T-helper 2 cell treated with Interferon-gamma antibody and Interleukin-4, amounts not matched to agents 5 μg/mL and 100 μg/mL, for 36 hours (primary cell): ENCODE measurements at regions not wholly inside any gene's neighbourhood (a gene's known extent, or its start where the extent isn't known, plus 50 kb on each side); places are given as distances from the start of the nearest gene placed in this dataset.

Source experiments
- DNase-seq: peaks from one replicate; pipeline ENCODE4 v3.0.0; 2021; ENCODE audit warnings: low spot score
- H3K27ac Mint-ChIP-seq: one replicate; pipeline ENCODE4 v1.8.0; 2021; ENCODE audit warnings: mild to moderate bottlenecking, mixed read lengths
- H3K27me3 Mint-ChIP-seq: one replicate; pipeline ENCODE4 v1.8.0; 2021; ENCODE audit warnings: low read depth, mixed read lengths
- H3K36me3 Mint-ChIP-seq: one replicate; pipeline ENCODE4 v1.8.0; 2021; ENCODE audit warnings: low read depth, mixed read lengths
- H3K4me1 Mint-ChIP-seq: one replicate; pipeline ENCODE4 v1.8.0; 2021; ENCODE audit warnings: low read depth, mixed read lengths
- H3K4me3 Mint-ChIP-seq: one replicate; pipeline ENCODE4 v1.8.0; 2022; ENCODE audit warnings: mild to moderate bottlenecking, moderate library complexity, mixed read lengths
- H3K9me3 Mint-ChIP-seq: one replicate; pipeline ENCODE4 v1.8.0; 2021; ENCODE audit warnings: mixed read lengths

DNA sequence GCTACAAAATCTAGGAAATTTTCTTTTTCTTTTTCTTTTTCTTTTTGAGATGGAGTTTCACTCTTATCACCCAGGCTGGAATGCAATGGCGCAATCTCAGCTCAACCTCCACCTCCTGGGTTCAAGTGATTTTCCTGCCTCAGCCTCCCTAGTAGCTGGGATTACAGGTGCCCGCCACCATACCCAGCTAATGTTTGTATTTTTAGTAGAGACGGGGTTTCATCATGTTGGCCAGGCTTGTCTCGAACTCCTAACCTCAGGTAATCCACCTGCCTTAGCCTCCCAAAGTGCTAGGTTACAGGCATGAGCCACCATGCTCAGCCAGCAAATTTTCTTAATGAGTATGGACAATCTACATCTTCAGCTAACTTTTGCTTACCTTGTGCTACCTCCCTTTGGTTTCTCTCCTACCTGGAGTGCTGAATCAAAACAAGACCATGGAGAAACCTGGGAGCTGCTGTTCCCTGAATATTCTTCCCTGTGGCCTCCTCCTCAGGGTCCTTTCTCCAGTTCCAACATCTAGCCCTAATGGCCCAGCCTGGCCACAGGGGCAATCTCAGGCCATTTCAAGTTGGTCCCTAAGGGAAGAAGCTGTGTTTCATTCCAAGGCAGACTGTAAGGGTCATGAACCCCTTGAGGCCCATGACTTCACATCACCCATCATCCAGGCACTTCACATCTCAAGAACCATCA is 74.6 kb upstream of the EGLN3 start:
- no peak for DNase-seq
- H3K27me3 Mint-ChIP-seq = peaks cover 13% of the 10 kb centered on the region
- H3K36me3 Mint-ChIP-seq = peaks cover 6% of the 10 kb centered on the region
- no peak overlapping the region for H3K4me3 Mint-ChIP-seq
- H3K4me1 Mint-ChIP-seq = peaks cover 13% of the 10 kb centered on the region
- peaks cover 4% of the 10 kb centered on the region for H3K9me3 Mint-ChIP-seq
- H3K27ac Mint-ChIP-seq = no peak overlapping the region

DNA sequence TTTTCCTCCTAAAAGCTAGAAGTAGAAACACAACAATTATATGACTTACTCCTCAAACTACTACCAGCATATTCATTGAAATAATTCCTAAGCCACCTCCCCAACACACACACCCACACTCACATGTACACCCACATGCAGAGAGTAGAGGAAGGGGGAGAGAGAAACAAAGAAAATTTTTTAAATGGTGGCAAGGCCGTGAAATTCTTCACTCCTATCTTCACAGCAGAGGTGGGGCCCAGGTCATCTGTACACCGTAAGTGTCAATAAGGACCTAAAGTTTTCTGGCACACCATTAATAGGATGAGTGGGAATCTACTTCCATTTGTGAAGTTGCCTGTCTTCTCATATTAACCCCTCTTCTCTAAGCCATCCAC is 73.9 kb upstream of the EGLN3 start:
- peaks cover 4% of the 10 kb centered on the region for H3K9me3 Mint-ChIP-seq
- DNase-seq = no peak
- H3K36me3 Mint-ChIP-seq = peaks cover 6% of the 10 kb centered on the region
- no peak overlapping the region for H3K4me3 Mint-ChIP-seq
- H3K27me3 Mint-ChIP-seq = peaks cover 13% of the 10 kb centered on the region
- H3K4me1 Mint-ChIP-seq = peaks cover 14% of the 10 kb centered on the region
- H3K27ac Mint-ChIP-seq = no peak overlapping the region

DNA sequence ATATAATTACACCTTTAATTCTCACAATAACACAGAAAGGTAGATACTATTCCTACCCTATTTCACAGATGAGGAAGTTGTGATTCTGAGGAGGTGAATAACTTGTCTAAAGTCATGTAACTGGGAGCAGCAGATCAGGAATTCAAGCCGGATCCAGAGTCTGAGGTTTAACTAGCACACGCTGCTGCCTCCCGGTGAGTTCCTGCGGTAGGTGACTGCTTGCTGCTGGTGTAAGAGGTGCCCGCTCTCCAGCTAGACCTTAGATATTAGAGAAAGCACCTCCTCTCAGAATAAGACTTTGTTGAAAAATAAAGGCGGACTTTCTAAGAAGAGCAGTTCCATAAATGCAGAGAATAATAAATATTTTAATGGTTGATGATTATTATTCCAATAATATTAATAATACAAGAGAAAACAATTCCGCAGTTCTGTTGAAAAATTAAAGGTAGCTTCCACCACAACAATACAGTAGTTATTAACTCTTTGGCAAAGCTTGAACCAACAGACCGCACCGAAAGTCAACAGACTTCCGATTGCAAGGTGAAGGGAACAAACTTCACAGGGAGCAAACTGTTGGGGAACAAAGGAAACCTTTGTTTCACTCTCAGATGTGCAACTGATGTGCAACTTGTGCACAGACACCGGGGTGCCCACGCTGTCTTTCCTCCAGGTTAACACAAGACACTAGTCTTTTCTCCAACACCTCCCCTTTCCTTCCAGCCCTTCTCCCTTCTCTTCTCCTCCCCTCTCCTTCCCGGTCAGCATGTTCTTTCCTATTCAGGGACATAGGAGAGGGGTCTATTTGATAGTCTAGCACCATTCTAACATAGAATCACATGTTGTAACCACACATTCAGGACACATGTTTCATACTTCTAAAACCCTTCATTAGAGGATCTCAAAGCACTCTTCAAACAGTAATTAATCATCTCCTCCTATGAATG is 73.2 kb upstream of the EGLN3 start:
- Mint-ChIP-seq H3K9me3 (peaks cover 4% of the 10 kb centered on the region), H3K27ac (no peak overlapping the region), H3K4me3 (no peak overlapping the region), H3K27me3 (peaks cover 13% of the 10 kb centered on the region), H3K4me1 (peaks cover 18% of the 10 kb centered on the region), H3K36me3 (peaks cover 6% of the 10 kb centered on the region)
- no peak for DNase-seq

DNA sequence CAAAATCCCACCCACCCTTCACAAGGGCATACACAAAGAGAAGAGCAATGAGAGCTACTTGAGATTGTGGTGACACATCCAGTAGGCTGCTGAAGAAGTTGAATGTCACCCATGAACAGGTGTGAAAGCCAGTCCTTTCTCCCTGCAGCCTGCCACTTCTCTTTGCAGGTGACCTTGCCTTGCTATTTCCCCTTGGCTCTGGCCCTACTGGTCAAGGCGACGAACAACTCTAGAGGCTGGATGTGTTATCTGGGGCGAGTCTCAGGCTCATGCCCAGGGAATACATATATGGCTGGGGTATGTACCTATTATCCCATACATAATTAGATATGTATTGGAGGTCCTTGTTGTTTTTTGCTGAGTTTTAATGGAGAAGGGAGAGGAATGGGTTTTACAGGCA is 70.2 kb upstream of the EGLN3 start:
- peaks cover 33% of the 10 kb centered on the region for H3K4me1 Mint-ChIP-seq

DNA sequence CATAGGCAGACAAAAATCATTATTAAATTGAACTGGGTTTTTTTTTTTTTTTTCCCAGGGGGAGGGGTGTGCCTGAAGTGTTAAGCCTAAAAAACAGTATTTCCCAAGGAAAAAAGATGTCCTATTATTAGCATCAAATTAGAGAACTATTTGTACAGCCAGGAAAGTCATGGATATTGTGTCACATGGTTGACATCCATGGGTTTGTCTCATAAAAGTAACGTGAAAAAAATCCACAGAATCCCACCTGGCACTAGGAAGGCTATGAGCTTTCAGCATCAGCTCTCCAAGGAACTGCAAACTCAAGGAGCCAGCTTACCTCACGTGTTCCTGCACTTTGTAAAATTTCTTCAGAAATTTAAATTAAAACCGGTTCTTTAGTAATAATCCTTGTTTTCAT is 69.1 kb upstream of the EGLN3 start:
- Mint-ChIP-seq H3K36me3 (peaks cover 6% of the 10 kb centered on the region), H3K4me3 (peak overlapping the region; percentile 85), H3K9me3 (no peaks in the 10 kb centered on the region), H3K27ac (no peak overlapping the region), H3K4me1 (peaks cover 33% of the 10 kb centered on the region), H3K27me3 (peaks cover 9% of the 10 kb centered on the region)
- DNase-seq = no peak

More for the DNA sequence above, 70.2 kb upstream of the EGLN3 start:
- no peak overlapping the region for H3K4me3 Mint-ChIP-seq
- H3K27me3 Mint-ChIP-seq = peaks cover 9% of the 10 kb centered on the region
- no peaks in the 10 kb centered on the region for H3K9me3 Mint-ChIP-seq
- H3K27ac Mint-ChIP-seq = no peak overlapping the region
- DNase-seq = no peak
- peaks cover 7% of the 10 kb centered on the region for H3K36me3 Mint-ChIP-seq

DNA sequence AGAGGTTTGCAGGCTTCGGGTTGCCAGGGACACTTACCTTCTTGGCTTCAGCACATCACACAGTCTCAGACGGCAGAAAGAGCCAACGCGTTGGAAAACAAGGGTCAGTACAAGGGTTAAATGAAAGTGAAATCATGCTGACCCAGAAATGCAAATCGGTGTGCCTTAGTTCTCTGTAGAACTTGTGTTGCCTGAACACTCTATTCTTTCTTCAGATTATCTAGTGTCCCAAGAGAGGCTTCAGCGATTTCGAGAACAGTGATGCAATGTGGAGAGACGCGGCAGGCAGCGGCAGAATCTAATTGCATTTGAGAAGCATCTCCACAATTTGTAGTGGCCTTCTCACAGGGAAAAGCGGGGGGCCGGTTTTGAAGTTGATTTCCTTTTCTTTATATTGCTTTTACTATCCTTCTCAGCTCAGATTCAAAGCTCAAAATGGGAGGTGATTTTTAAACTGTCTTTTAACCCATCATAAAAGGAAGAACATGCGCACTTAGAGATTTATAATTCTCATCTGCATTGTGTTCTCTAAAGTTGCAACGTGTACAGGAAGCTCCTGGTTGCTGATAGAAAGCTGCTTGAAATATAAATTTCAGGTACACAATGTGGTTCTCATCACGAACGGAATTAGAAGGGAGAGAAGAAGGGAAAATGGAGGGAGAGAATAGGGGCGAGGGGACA is 67.8 kb upstream of the EGLN3 start:
- Mint-ChIP-seq H3K36me3 (peaks cover 11% of the 10 kb centered on the region), H3K9me3 (no peaks in the 10 kb centered on the region), H3K27ac (peak overlapping the region; percentile 96), H3K4me3 (peak overlapping the region; percentile 85), H3K27me3 (peaks cover 5% of the 10 kb centered on the region), H3K4me1 (peaks cover 37% of the 10 kb centered on the region)
- DNase-seq = peak; percentile 20

DNA sequence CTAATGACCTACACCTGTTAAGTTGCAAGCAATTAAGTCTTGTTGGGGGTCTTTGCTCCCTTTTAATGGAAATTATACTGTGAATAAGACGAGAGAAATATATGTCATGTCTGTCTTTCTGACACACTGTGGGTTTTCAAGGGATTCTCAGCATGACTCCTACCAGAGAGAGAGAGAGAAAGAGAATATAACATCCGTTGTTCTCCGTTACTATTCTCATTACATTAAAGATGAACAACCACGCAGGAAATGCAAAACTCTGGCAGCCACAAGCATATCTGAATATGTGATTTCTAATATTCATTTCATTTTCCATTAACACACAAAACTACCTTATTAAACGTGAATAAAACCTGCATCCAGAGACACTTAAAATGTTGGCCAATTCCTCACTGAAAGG is 67.3 kb upstream of the EGLN3 start:
- peak overlapping the region; percentile 96 for H3K27ac Mint-ChIP-seq
- H3K9me3 Mint-ChIP-seq = no peaks in the 10 kb centered on the region
- H3K4me1 Mint-ChIP-seq = peaks cover 43% of the 10 kb centered on the region
- peak overlapping the region; percentile 85 for H3K4me3 Mint-ChIP-seq
- peaks cover 14% of the 10 kb centered on the region for H3K36me3 Mint-ChIP-seq
- H3K27me3 Mint-ChIP-seq = peaks cover 5% of the 10 kb centered on the region
- DNase-seq = no peak

DNA sequence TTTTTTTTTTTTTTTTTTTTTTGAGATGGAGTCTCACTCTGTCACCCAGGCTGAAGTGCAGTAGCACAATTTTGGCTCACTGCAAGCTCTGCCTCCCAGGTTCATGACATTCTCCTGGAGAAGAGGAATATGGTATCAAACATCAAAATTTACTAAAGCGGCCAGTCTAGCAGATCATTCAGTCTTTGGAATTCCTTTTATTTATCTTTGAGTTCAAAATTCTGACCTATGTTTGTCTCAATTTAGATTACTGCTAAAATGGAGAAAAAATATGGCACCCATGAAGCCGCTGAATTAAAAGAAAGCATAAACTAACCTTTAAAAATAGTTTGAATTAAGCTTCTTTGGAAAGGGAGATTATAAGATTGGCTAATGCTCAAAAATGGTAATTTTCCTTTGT is 64.5 kb upstream of the EGLN3 start:
- no peaks in the 10 kb centered on the region for H3K27me3 Mint-ChIP-seq
- peaks cover 55% of the 10 kb centered on the region for H3K4me1 Mint-ChIP-seq
- H3K4me3 Mint-ChIP-seq = no peak overlapping the region
- H3K36me3 Mint-ChIP-seq = peaks cover 31% of the 10 kb centered on the region
- no peak overlapping the region for H3K27ac Mint-ChIP-seq
- DNase-seq = no peak
- peaks cover 7% of the 10 kb centered on the region for H3K9me3 Mint-ChIP-seq

DNA sequence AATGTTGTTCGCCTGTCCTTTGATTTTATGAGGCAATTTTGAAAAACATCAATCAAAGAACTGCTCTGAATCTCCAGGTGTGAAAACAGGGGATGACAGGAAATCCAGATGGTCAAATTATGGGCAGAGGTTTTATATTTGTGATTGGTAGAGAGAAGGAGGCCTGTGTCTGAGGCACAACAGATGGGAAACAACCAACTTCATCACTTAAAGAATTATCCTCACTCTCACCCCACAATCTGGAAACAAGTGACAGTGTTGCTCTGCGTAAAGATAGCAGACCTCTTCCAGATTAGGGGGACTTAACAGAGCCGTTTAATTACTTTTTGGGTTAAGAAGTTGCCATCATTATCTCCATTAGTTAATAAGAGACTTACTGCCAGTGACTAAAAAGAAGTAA is 64.1 kb upstream of the EGLN3 start:
- Mint-ChIP-seq H3K27ac (peak overlapping the region; percentile 55), H3K9me3 (peaks cover 11% of the 10 kb centered on the region), H3K4me3 (peak overlapping the region; percentile 66), H3K36me3 (peaks cover 35% of the 10 kb centered on the region), H3K27me3 (no peaks in the 10 kb centered on the region), H3K4me1 (peaks cover 55% of the 10 kb centered on the region)
- no peak for DNase-seq

DNA sequence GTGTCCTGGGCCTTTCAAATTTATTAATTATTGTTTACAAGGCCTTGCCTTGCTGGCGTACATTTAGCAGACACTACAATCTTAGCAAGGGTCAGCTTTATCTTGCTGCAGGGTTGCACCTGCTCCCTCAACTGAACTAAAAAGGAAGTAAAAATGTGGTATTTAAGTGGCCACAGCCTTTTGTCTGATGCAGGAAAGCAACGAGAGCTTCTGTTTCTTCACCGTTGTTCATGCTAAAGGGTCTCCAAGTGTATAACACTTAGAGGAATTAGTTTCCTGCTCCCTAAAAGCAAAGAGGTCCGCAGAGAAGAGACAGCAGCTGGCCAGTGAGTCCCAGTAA is 62.8 kb upstream of the EGLN3 start:
- peaks cover 20% of the 10 kb centered on the region for H3K9me3 Mint-ChIP-seq
- peaks cover 42% of the 10 kb centered on the region for H3K36me3 Mint-ChIP-seq
- H3K27me3 Mint-ChIP-seq = peaks cover 4% of the 10 kb centered on the region
- H3K4me1 Mint-ChIP-seq = peaks cover 45% of the 10 kb centered on the region
- peak overlapping the region; percentile 65 for H3K27ac Mint-ChIP-seq
- DNase-seq = no peak
- peak overlapping the region; percentile 64 for H3K4me3 Mint-ChIP-seq

DNA sequence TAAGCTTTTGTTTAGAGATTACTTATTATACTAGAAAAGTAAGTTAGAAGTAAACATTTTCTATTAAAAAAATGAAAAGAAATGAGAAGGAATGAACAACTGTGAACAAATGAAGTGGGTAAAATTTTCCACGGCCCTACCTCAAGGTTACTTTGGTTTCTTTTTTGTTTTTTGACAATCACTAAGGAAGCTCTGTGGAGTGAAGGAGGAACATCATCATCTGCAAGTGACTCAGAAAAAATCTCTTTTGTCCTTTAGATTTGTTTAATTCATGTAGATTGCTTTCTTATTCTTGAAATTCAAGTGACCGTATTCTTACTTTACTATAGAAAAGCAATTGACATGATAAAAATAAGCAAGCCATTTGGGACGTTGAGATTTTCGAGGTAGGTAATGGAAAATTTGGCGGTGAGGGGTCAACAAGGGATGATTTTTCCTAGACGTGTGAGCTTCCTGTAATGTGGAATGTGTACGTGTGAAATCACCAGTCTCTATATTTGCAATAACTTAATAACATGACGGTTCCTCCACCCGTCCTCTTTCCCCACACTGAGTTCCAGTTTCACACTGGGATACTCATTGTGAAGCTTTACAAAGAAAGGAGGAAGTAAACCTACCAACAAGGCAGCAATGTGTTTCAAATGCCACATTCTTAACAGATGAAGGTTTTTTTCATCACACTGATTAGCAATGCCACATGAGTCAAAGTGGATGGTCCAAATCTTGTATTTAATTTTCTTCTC is 62.3 kb upstream of the EGLN3 start:
- H3K4me1 Mint-ChIP-seq = peaks cover 40% of the 10 kb centered on the region
- peaks cover 44% of the 10 kb centered on the region for H3K36me3 Mint-ChIP-seq
- H3K9me3 Mint-ChIP-seq = peaks cover 20% of the 10 kb centered on the region
- DNase-seq = peak; percentile 6
- H3K27me3 Mint-ChIP-seq = peaks cover 4% of the 10 kb centered on the region
- H3K4me3 Mint-ChIP-seq = peak overlapping the region; percentile 64
- peak overlapping the region; percentile 65 for H3K27ac Mint-ChIP-seq

DNA sequence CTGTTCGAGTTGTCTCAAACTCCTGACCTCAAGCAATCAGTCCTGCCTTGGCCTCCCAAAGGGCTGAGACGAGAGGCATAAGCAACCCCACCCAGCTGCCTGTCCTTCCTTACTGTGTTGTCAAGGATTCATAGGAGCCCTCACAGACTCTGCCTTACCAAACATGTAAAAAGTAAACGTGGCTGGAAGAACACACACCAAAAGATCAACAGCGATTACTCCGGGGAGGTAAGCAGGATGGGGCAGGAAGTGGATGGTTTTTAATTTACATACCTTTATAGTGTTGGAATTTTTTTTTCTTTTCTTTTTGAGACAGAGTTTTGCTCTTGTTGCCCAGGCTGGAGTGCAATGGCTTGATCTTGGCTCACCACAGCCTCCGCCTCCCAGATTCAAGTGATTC is 61.5 kb upstream of the EGLN3 start:
- Mint-ChIP-seq H3K4me3 (peak overlapping the region; percentile 59), H3K27me3 (peaks cover 7% of the 10 kb centered on the region)

DNA sequence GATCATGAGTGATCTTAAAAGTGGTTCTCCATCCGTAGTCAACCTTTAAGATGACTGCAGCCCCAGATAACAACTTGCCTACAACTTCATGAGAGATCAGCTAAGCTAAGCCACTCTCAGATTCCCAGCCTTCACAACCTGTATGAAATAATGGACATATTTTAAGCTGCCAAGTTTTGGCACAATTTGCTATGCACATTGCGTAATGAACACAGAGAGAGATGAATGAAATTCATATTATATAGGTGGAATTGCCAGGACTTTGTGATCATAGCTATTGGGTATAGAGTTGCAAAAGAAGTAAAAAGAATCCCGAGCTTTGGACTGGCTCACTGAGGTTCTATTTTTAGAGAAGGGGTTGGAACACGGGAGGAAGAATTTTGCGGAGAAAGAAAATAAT is 59.1 kb upstream of the EGLN3 start:
- Mint-ChIP-seq H3K4me3 (no peak overlapping the region), H3K27me3 (peaks cover 18% of the 10 kb centered on the region), H3K4me1 (peaks cover 35% of the 10 kb centered on the region), H3K27ac (no peak overlapping the region), H3K9me3 (peaks cover 23% of the 10 kb centered on the region), H3K36me3 (peaks cover 56% of the 10 kb centered on the region)
- no peak for DNase-seq

More for the DNA sequence above, 61.5 kb upstream of the EGLN3 start:
- Mint-ChIP-seq H3K4me1 (peaks cover 37% of the 10 kb centered on the region), H3K9me3 (peaks cover 20% of the 10 kb centered on the region), H3K27ac (peak overlapping the region; percentile 6), H3K36me3 (peaks cover 47% of the 10 kb centered on the region)
- DNase-seq = no peak
